ENCODE measurements at regions not wholly inside any gene's neighbourhood (a gene's known extent, or its start where the extent isn't known, plus 50 kb on each side); places are given as distances from the start of the nearest gene placed in this dataset.
"Not testable (repeated sequence)": the region's sequence is repeated elsewhere in the genome, so short reads cannot be mapped to it uniquely, and the experiment has no call there.

GRCh38 chr22:11561744-11562143 is 3966.2 kb upstream of the OR11H1 start:
- H3K27ac Mint-ChIP-seq; H3K4me3 Mint-ChIP-seq; H3K4me1 Mint-ChIP-seq; H3K36me3 Mint-ChIP-seq (ENCODE audit: low read depth); ATAC-seq (replicated peaks); H3K27me3 Mint-ChIP-seq: not testable (repeated sequence)
- H3K9me3 Mint-ChIP-seq: peaks cover 16% of the 10 kb centered on the region

DNA sequence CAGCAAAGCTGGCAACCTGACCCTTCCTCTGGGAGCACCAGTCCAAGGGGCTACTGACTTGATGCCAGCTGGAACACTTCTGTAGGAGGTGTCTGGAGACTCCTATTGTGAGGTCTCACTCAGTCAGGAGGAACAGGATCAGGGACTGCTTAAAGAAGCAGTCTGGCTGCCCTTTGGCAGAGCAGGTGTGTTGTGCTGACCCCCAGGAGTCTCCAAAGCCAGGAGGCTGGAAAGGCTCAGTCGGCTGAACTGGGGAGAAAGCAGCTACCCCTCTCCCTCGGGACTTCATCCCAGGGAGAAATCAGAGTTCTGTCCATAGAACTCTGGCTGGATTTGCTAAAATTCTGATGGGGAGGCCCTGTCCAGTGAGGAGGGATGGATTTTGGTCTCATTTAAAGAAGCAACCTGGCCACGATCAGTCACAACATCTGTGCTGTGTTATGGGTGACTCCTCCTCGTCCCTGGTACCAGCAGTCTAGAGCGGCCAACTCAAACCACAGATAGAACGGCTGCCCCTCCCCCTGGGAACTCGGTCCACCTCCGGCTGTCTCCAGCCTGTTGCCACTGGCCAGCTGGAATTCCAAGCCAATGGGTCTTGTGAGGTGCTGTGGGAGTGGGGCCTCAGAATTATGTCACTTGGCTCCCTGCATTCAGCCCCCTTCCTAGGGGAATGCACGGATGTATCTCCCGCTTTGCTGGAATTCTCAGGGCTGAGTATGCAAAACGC is 3959.0 kb upstream of the OR11H1 start:
- not testable (repeated sequence) for H3K36me3 Mint-ChIP-seq (ENCODE audit: low read depth); H3K27ac Mint-ChIP-seq; H3K27me3 Mint-ChIP-seq; H3K4me1 Mint-ChIP-seq; H3K4me3 Mint-ChIP-seq; ATAC-seq (replicated peaks)
- H3K9me3 Mint-ChIP-seq: peaks cover 32% of the 10 kb centered on the region

DNA sequence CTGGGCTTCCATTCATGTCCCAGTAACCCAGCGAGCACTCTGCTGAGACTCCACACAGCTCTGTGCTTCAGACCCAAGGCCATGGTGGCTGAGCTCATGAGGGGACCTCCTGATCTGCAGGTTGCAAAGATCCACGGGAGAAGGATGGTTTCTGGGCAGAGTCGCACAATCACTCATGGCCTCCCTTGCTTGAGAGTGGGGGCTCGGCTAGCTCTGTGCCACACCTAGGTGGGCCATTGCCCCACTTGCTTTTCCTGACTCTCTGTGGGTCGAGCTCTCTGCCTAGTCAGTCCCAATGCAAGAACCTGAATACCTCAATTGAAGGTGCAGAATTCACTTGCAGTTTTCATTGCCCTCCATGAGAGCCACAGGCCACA is 3958.4 kb upstream of the OR11H1 start:
- not testable (repeated sequence) for H3K4me1 Mint-ChIP-seq; H3K27me3 Mint-ChIP-seq; H3K4me3 Mint-ChIP-seq; H3K27ac Mint-ChIP-seq; H3K36me3 Mint-ChIP-seq (ENCODE audit: low read depth); ATAC-seq (replicated peaks)
- peaks cover 35% of the 10 kb centered on the region for H3K9me3 Mint-ChIP-seq

DNA sequence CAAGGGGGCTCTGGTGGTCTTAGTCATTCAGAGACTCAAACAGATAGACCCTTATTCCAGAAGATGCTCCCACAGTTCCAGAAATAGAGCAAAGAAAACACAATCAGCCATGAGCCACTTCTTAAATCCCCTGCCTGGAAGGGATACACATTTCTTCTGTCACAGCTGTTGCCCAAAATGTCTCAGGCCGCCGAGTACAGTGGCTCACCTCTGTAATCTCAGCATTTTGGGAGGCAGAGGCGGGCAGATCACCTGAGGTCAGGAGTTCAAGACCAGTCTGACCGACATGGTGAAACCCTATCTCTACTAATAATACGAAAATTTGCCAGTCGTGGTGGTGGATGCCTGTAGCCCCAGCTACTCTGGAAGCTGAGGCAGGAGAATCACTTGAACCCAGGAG is 3954.8 kb upstream of the OR11H1 start:
- not testable (repeated sequence) for H3K27ac Mint-ChIP-seq; H3K4me1 Mint-ChIP-seq; H3K4me3 Mint-ChIP-seq; H3K27me3 Mint-ChIP-seq; H3K36me3 Mint-ChIP-seq (ENCODE audit: low read depth); ATAC-seq (replicated peaks)
- peaks cover 42% of the 10 kb centered on the region for H3K9me3 Mint-ChIP-seq

GRCh38 chr22:11574231-11574630 is 3953.8 kb upstream of the OR11H1 start:
- not testable (repeated sequence) for H3K27ac Mint-ChIP-seq; H3K36me3 Mint-ChIP-seq (ENCODE audit: low read depth); H3K27me3 Mint-ChIP-seq; ATAC-seq (replicated peaks); H3K4me3 Mint-ChIP-seq; H3K4me1 Mint-ChIP-seq
- peaks cover 43% of the 10 kb centered on the region for H3K9me3 Mint-ChIP-seq

GRCh38 chr22:11574659-11575058 is 3953.3 kb upstream of the OR11H1 start:
- peaks cover 47% of the 10 kb centered on the region for H3K9me3 Mint-ChIP-seq

DNA sequence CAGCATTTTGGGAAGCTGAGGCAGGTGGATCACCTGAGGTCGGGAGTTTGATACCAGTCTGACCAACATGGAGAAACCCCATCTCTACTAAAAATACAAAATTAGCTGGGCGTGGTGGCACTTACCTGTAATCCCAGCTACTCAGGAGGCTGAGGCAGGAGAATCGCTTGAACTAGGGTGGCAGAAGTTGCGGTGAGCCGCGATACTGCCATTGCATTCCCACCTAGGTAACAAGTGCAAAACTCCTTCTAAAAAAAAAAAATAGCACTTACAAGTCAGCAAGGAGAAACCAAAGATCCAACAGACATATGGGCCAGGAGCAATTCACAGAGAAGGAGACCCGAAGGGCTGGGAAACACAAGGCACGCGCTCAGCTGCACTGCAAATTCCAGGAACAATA is 3951.3 kb upstream of the OR11H1 start:
- H3K4me1 Mint-ChIP-seq; ATAC-seq (replicated peaks); H3K27ac Mint-ChIP-seq; H3K36me3 Mint-ChIP-seq (ENCODE audit: low read depth); H3K27me3 Mint-ChIP-seq; H3K4me3 Mint-ChIP-seq: not testable (repeated sequence)
- H3K9me3 Mint-ChIP-seq: peaks cover 46% of the 10 kb centered on the region

More at GRCh38 chr22:11574659-11575058, 3953.3 kb upstream of the OR11H1 start:
- ATAC-seq (replicated peaks); H3K36me3 Mint-ChIP-seq (ENCODE audit: low read depth); H3K4me3 Mint-ChIP-seq; H3K27me3 Mint-ChIP-seq; H3K27ac Mint-ChIP-seq; H3K4me1 Mint-ChIP-seq: not testable (repeated sequence)

DNA sequence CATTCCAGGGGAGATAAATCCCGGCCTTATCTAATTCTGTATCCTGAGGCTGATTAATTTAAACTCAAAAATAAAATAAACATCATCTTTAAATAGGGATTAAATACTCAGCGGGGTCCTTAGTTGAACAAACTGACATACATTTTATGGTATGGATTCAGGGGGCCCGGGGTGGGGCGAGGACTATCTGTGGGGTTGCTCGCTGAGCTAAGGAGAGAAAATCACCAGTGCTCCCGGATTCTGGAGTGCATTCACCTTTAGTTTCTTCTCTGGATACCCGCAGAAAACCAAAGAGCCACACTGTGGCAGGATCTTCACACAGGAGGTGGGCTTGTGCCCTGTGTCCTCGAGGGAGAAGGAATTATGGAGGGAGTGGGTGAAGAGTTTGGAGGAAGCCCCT is 3949.9 kb upstream of the OR11H1 start:
- not testable (repeated sequence) for H3K4me3 Mint-ChIP-seq; H3K27ac Mint-ChIP-seq; H3K36me3 Mint-ChIP-seq (ENCODE audit: low read depth); ATAC-seq (replicated peaks); H3K4me1 Mint-ChIP-seq; H3K27me3 Mint-ChIP-seq
- peaks cover 48% of the 10 kb centered on the region for H3K9me3 Mint-ChIP-seq

GRCh38 chr22:11578551-11578950 is 3949.4 kb upstream of the OR11H1 start:
- H3K4me1 Mint-ChIP-seq; ATAC-seq (replicated peaks); H3K4me3 Mint-ChIP-seq; H3K27me3 Mint-ChIP-seq; H3K36me3 Mint-ChIP-seq (ENCODE audit: low read depth); H3K27ac Mint-ChIP-seq: not testable (repeated sequence)
- peaks cover 53% of the 10 kb centered on the region for H3K9me3 Mint-ChIP-seq

DNA sequence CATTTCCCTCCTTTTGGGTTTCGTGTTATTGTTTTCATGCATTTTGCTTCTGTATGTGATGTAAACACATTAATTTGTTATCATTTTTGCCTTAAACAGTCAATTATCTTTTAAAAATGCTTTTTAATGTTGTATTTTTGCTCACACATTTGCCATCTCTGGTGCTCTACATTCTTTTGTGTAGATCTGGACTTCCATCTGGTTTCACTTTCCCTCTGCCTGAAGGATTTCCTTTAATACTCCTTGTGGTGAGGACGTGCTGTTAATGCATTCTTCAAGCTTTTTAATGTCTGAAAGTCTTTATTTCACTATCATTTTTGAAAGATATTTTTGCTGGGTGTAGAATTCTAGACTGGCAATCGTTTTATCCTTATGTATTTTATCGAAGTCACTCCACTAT is 3945.9 kb upstream of the OR11H1 start:
- H3K36me3 Mint-ChIP-seq (ENCODE audit: low read depth); ATAC-seq (replicated peaks); H3K27ac Mint-ChIP-seq; H3K27me3 Mint-ChIP-seq; H3K4me3 Mint-ChIP-seq; H3K4me1 Mint-ChIP-seq: not testable (repeated sequence)
- H3K9me3 Mint-ChIP-seq: peaks cover 46% of the 10 kb centered on the region

- not testable (repeated sequence) for H3K4me3 Mint-ChIP-seq; ATAC-seq (replicated peaks); H3K36me3 Mint-ChIP-seq (ENCODE audit: low read depth); H3K4me1 Mint-ChIP-seq; H3K27ac Mint-ChIP-seq; H3K27me3 Mint-ChIP-seq
- peaks cover 31% of the 10 kb centered on the region for H3K9me3 Mint-ChIP-seq
Observed at GRCh38 chr22:11584231-11584630, 3943.8 kb upstream of the OR11H1 start.

DNA sequence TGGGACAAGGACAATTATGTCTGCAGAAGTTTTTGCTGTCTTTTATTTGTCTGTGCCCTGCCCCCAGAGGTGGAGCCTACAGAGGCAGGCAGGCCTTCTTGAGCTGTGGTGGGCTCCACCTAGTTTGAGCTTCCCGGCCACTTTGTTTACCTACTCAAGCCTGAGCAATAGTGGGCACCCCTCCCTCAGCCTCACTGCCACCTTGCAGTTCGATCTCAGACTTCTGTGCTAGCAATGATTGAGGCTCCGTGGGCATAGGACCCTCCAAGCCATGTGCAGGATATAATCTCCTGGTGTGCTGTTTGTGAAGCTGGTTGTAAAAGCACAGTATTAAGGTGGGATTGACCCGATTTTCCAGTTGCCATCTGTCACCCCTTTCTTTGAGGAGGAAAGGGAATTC is 3933.4 kb upstream of the OR11H1 start:
- H3K36me3 Mint-ChIP-seq (ENCODE audit: low read depth); ATAC-seq (replicated peaks); H3K4me3 Mint-ChIP-seq; H3K4me1 Mint-ChIP-seq; H3K27ac Mint-ChIP-seq; H3K27me3 Mint-ChIP-seq: not testable (repeated sequence)
- H3K9me3 Mint-ChIP-seq: peaks cover 44% of the 10 kb centered on the region

- not testable (repeated sequence) for ATAC-seq (replicated peaks); H3K4me3 Mint-ChIP-seq; H3K27ac Mint-ChIP-seq; H3K4me1 Mint-ChIP-seq; H3K36me3 Mint-ChIP-seq (ENCODE audit: low read depth); H3K27me3 Mint-ChIP-seq
- peaks cover 16% of the 10 kb centered on the region for H3K9me3 Mint-ChIP-seq
Observed at GRCh38 chr22:11597666-11598358, 3930.2 kb upstream of the OR11H1 start.

GRCh38 chr22:11598492-11599440 is 3929.2 kb upstream of the OR11H1 start:
- no peak overlapping the region for H3K4me3 Mint-ChIP-seq
- no peak for ATAC-seq (replicated peaks)
- H3K27ac Mint-ChIP-seq: no peak overlapping the region
- H3K4me1 Mint-ChIP-seq: no peaks in the 10 kb centered on the region
- peaks cover 9% of the 10 kb centered on the region for H3K9me3 Mint-ChIP-seq
- H3K27me3 Mint-ChIP-seq: no peaks in the 10 kb centered on the region
- no peaks in the 10 kb centered on the region for H3K36me3 Mint-ChIP-seq (ENCODE audit: low read depth)

DNA sequence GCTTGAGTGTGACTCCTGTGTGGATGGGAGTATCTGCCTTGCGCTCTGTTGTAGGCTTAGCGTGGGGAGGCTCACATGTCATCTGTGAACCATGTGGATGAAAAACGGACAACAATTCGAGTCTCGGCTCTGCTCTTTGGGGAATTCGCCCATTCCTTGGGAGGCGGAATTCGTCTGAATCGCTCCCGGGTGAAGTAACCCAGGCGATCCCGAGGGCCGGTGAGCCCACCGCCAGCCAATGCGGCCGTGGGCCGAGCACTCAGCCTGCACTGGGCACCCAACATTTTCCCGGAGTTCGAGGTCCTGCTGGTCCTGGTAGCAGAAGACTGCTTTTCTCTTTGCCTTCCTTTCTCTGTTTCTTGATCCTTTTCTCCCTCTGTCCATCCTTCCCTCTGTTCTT is 3928.5 kb upstream of the OR11H1 start:
- H3K36me3 Mint-ChIP-seq (ENCODE audit: low read depth); H3K27ac Mint-ChIP-seq; H3K4me1 Mint-ChIP-seq; H3K27me3 Mint-ChIP-seq; H3K4me3 Mint-ChIP-seq; ATAC-seq (replicated peaks): not testable (repeated sequence)
- H3K9me3 Mint-ChIP-seq: peaks cover 10% of the 10 kb centered on the region
